ENCODE measurements at regions not wholly inside any gene's neighbourhood (a gene's known extent, or its start where the extent isn't known, plus 50 kb on each side); places are given as distances from the start of the nearest gene placed in this dataset.
A peak's percentile ranks its signal among the peaks of the same experiment; 100 is the strongest.
"Not testable (repeated sequence)": the region's sequence is repeated elsewhere in the genome, so short reads cannot be mapped to it uniquely, and the experiment has no call there.

DNA sequence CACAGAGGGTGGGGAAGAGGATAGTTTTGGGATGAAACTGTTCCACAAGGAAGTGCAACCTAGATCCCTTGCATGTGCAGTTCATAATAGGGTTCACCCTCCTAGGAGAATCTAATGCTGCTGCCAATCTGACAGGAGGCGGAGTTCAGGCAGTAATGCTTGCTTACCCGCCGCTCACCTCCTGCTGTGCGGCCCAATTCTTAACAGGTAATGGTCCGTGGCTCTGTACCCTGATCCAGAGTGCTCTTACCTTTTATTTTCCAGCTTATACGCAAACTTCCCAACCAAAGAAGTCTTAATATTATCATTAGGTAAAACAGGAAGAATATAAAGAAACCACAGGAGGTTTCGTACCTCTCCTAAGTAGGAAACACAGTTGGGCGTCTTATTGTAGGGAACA is 82.7 kb upstream of the CD302 start:
- H3K9me3 Mint-ChIP-seq = no peaks in the 10 kb centered on the region
- no peak overlapping the region for H3K4me3 Mint-ChIP-seq
- DNase-seq (ENCODE audit: low spot score) = no peak
- no peaks in the 10 kb centered on the region for H3K27me3 Mint-ChIP-seq (ENCODE audit: low read depth)
- peaks cover 18% of the 10 kb centered on the region for H3K36me3 Mint-ChIP-seq (ENCODE audit: low read depth)
- peaks cover 4% of the 10 kb centered on the region for H3K4me1 Mint-ChIP-seq (ENCODE audit: low read depth)
- H3K27ac Mint-ChIP-seq = no peak overlapping the region

DNA sequence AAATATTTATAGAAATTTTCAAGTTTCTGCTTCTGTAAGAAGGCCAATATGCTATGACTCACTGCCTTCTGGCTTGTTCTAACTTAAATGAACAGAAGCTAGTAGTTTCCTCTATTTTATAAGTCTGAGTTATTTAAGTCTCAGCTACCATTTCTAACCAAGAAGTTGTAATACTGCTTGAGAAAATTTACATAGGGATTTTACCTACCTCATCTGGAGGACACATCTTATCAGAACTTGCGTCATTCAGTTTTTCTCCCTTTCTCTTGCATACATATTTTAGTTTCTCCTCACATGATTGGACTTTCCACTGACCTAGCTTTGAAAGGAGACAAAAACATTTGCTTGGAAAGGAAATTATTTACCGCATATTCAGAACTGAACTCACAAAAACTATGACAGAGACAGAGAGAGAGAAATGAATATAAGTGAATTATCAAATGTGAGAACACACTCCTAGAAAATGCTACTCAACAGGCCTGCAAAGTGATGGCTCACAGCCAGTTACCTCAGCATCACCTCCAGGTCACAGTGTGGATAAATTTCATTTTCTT is 81.1 kb upstream of the CD302 start:
- Mint-ChIP-seq H3K27ac (no peak overlapping the region), H3K27me3 (ENCODE audit: low read depth) (no peaks in the 10 kb centered on the region), H3K4me3 (no peak overlapping the region), H3K36me3 (ENCODE audit: low read depth) (peaks cover 23% of the 10 kb centered on the region), H3K9me3 (no peaks in the 10 kb centered on the region), H3K4me1 (ENCODE audit: low read depth) (peaks cover 4% of the 10 kb centered on the region)
- peak; percentile 41 for DNase-seq (ENCODE audit: low spot score)

- no peak overlapping the region for H3K27ac Mint-ChIP-seq
- H3K36me3 Mint-ChIP-seq (ENCODE audit: low read depth) = peaks cover 19% of the 10 kb centered on the region
- H3K27me3 Mint-ChIP-seq (ENCODE audit: low read depth) = no peaks in the 10 kb centered on the region
- no peaks in the 10 kb centered on the region for H3K9me3 Mint-ChIP-seq
- peaks cover 4% of the 10 kb centered on the region for H3K4me1 Mint-ChIP-seq (ENCODE audit: low read depth)
- no peak for DNase-seq (ENCODE audit: low spot score)
- H3K4me3 Mint-ChIP-seq = no peak overlapping the region
These were observed 77.1 kb upstream of the CD302 start for GRCh38 chr2:159875083-159875482.

GRCh38 chr2:159873258-159873657 is 75.2 kb upstream of the CD302 start:
- Mint-ChIP-seq H3K36me3 (ENCODE audit: low read depth) (peaks cover 17% of the 10 kb centered on the region), H3K4me3 (no peak overlapping the region), H3K4me1 (ENCODE audit: low read depth) (no peaks in the 10 kb centered on the region), H3K27ac (no peak overlapping the region), H3K27me3 (ENCODE audit: low read depth) (no peaks in the 10 kb centered on the region), H3K9me3 (no peaks in the 10 kb centered on the region)
- DNase-seq (ENCODE audit: low spot score) = no peak

GRCh38 chr2:159872353-159872752 is 74.3 kb upstream of the CD302 start:
- Mint-ChIP-seq H3K4me1 (ENCODE audit: low read depth) (no peaks in the 10 kb centered on the region), H3K9me3 (no peaks in the 10 kb centered on the region), H3K27ac (no peak overlapping the region), H3K4me3 (no peak overlapping the region), H3K27me3 (ENCODE audit: low read depth) (no peaks in the 10 kb centered on the region), H3K36me3 (ENCODE audit: low read depth) (peaks cover 14% of the 10 kb centered on the region)
- DNase-seq (ENCODE audit: low spot score) = no peak

DNA sequence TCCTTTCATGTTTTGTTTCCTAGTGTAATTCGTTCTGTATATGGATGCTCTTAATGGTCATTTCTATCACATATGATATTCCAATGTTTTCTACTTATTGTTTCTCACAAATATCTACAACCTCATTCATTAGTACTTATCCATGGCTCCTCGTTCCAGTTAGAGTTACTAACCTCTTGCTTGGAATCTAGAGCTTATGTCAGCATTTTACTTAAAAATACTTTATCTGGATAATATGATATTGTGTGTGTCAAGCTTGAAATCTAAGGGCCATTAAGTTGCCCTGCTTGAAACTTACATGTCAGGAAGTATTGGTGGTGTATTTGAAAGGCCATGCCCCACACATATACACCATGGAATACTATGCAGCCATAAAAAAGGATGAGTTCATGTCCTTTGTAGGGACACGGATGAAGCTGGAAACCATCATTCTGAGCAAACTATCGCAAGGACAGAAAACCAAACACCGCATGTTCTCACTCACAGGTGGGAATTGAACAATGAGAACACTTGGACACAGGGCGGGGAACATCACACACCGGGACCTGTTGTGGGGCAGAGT is 70.7 kb upstream of the CD302 start:
- not testable (repeated sequence) for H3K4me3 Mint-ChIP-seq; H3K9me3 Mint-ChIP-seq; DNase-seq (ENCODE audit: low spot score); H3K27ac Mint-ChIP-seq; H3K27me3 Mint-ChIP-seq (ENCODE audit: low read depth); H3K4me1 Mint-ChIP-seq (ENCODE audit: low read depth)
- peaks cover 16% of the 10 kb centered on the region for H3K36me3 Mint-ChIP-seq (ENCODE audit: low read depth)

DNA sequence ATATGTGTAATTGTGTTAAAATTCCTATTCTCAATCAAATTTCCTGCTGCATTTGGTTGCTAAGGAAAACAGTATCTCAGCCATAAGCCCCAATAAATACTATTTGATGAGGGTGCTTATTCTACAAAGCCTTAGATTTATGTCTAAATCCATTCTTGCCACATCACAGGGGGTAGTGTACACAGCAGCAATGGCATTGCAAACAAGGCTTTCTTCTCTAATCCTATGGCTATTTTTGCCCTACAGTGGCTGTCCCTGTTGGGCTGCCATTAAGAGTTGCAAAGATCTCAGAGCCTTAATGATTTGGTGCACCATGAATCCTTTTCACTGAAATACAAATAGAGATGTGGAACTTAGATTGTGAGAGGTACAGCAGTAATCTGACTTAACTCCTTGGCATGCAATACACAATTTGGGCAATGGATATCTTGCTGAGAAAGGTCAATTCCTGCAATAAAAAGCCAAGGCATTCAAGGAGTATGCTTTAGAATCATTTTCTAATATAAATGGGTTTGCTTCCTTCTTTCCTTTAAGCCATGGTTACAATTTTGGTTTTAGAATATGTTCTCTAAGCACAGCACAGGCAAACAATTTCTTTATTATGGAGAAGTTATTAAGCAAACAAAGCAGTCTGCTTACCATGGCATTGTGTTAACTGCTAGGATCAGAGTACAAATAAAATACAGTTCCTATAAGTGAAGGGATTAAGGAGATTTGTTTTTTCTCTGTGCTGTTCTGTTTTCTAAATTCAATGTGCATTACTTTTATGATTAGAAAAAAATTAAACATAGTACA is 69.8 kb upstream of the CD302 start:
- Mint-ChIP-seq H3K27ac (no peak overlapping the region), H3K9me3 (no peaks in the 10 kb centered on the region), H3K27me3 (ENCODE audit: low read depth) (no peaks in the 10 kb centered on the region), H3K4me3 (no peak overlapping the region), H3K4me1 (ENCODE audit: low read depth) (no peaks in the 10 kb centered on the region), H3K36me3 (ENCODE audit: low read depth) (peaks cover 21% of the 10 kb centered on the region)
- no peak for DNase-seq (ENCODE audit: low spot score)

- no peak for DNase-seq (ENCODE audit: low spot score)
- H3K36me3 Mint-ChIP-seq (ENCODE audit: low read depth) = peaks cover 20% of the 10 kb centered on the region
- no peaks in the 10 kb centered on the region for H3K4me1 Mint-ChIP-seq (ENCODE audit: low read depth)
- no peaks in the 10 kb centered on the region for H3K9me3 Mint-ChIP-seq
- no peaks in the 10 kb centered on the region for H3K27me3 Mint-ChIP-seq (ENCODE audit: low read depth)
- no peak overlapping the region for H3K4me3 Mint-ChIP-seq
- H3K27ac Mint-ChIP-seq = no peak overlapping the region
These were observed 65.6 kb upstream of the CD302 start for GRCh38 chr2:159863526-159864160.

GRCh38 chr2:159860581-159861310 is 62.7 kb upstream of the CD302 start:
- Mint-ChIP-seq H3K4me3 (no peak overlapping the region), H3K4me1 (ENCODE audit: low read depth) (no peaks in the 10 kb centered on the region), H3K27ac (no peak overlapping the region)

GRCh38 chr2:159859583-159859982 is 61.6 kb upstream of the CD302 start:
- H3K36me3 Mint-ChIP-seq (ENCODE audit: low read depth) = peaks cover 20% of the 10 kb centered on the region

More at GRCh38 chr2:159860581-159861310, 62.7 kb upstream of the CD302 start:
- Mint-ChIP-seq H3K36me3 (ENCODE audit: low read depth) (peaks cover 19% of the 10 kb centered on the region), H3K27me3 (ENCODE audit: low read depth) (no peaks in the 10 kb centered on the region), H3K9me3 (no peaks in the 10 kb centered on the region)
- no peak for DNase-seq (ENCODE audit: low spot score)

DNA sequence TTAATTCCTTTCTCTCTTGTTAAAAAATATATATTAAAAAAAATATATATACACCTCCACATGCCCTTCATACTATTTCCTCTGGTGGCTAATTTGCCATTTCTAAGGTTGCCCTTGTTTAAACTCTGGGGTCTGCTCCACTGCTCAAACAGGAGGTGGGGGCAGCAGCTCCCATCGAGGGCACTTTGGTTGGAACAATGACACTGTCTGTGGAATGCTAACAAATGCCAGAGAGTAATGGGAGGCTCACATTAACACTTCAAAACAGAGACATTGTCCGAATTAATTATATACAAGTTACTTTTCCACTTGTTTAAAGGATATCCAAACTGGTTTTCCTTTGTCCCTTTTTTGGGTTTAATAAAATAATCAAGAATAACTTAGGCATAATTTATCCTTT is 58.8 kb upstream of the CD302 start:
- H3K4me1 Mint-ChIP-seq (ENCODE audit: low read depth) = no peaks in the 10 kb centered on the region
- no peak overlapping the region for H3K27ac Mint-ChIP-seq
- no peaks in the 10 kb centered on the region for H3K9me3 Mint-ChIP-seq
- no peaks in the 10 kb centered on the region for H3K27me3 Mint-ChIP-seq (ENCODE audit: low read depth)
- peaks cover 16% of the 10 kb centered on the region for H3K36me3 Mint-ChIP-seq (ENCODE audit: low read depth)
- DNase-seq (ENCODE audit: low spot score) = no peak
- H3K4me3 Mint-ChIP-seq = no peak overlapping the region

More at GRCh38 chr2:159859583-159859982, 61.6 kb upstream of the CD302 start:
- DNase-seq (ENCODE audit: low spot score) = no peak
- Mint-ChIP-seq H3K4me3 (no peak overlapping the region), H3K27me3 (ENCODE audit: low read depth) (no peaks in the 10 kb centered on the region), H3K27ac (no peak overlapping the region), H3K9me3 (no peaks in the 10 kb centered on the region), H3K4me1 (ENCODE audit: low read depth) (no peaks in the 10 kb centered on the region)

DNA sequence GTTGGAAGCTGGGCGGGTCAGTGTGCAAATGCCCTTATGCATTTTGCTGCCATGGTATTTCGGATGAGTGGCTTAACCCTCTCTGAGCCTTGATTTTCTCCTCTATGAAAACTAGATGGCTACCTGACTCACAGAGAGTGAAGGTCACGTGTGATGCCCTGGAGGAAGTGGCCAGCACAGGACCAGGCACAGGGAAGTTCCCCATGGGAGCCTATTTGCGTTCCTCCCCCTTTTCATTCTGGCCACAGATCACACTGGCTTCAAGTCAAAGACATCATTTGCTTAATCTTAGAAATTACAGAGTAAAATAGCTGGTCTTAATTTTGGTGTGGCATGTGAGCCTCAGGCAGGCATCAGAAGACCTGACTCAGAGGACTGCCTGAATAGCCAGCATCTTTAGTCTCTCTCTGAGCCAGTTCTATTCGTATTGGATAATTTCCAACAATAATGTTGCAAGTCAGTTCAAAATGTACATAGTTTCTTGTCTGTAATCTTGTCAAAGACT is 57.6 kb upstream of the CD302 start:
- Mint-ChIP-seq H3K36me3 (ENCODE audit: low read depth) (peaks cover 16% of the 10 kb centered on the region), H3K9me3 (no peaks in the 10 kb centered on the region), H3K4me1 (ENCODE audit: low read depth) (no peaks in the 10 kb centered on the region), H3K4me3 (no peak overlapping the region), H3K27ac (no peak overlapping the region), H3K27me3 (ENCODE audit: low read depth) (no peaks in the 10 kb centered on the region)
- DNase-seq (ENCODE audit: low spot score) = no peak

DNA sequence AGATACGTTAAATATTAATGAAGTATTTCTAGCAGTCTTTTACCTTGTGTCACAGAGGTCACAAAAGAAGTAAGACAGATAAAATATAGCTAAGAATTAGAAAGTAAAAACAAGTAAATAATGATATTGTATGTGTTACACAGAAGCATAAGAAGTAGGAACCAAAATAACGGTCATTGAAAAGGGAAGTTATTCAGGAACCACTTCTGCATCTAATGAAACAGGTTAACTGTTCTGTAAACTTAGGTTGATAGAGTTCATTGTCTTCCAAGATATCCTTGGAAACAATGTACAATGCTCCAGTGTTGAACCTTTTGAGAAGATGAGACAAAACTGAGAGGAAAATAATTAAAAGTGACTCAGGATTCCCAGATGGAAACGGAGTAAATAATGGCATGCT is 57.1 kb upstream of the CD302 start:
- Mint-ChIP-seq H3K9me3 (no peaks in the 10 kb centered on the region), H3K36me3 (ENCODE audit: low read depth) (peaks cover 16% of the 10 kb centered on the region), H3K27ac (no peak overlapping the region), H3K27me3 (ENCODE audit: low read depth) (no peaks in the 10 kb centered on the region), H3K4me3 (no peak overlapping the region), H3K4me1 (ENCODE audit: low read depth) (no peaks in the 10 kb centered on the region)
- no peak for DNase-seq (ENCODE audit: low spot score)
